ENCODE measurements at regions not wholly inside any gene's neighbourhood (a gene's known extent, or its start where the extent isn't known, plus 50 kb on each side); places are given as distances from the start of the nearest gene placed in this dataset.

GRCh38 chr9:82511626-82512025 lies 523.1 kb downstream of the SPATA31D1 start:
- Histone ChIP-seq H3K9me3 (peaks cover 0 to 6% of the 10 kb centered on the region in 2 donors), H3K27me3 (no peaks in the 10 kb centered on the region), H3K4me3 (no peak overlapping the region), H3K36me3 (no peaks in the 10 kb centered on the region), H3K27ac (no peak overlapping the region), H3K4me1 (peaks cover 0 to 24% of the 10 kb centered on the region in 2 donors)
- no peak for DNase-seq (ENCODE audit: low spot score)
- TF ChIP-seq, protein P1, sequence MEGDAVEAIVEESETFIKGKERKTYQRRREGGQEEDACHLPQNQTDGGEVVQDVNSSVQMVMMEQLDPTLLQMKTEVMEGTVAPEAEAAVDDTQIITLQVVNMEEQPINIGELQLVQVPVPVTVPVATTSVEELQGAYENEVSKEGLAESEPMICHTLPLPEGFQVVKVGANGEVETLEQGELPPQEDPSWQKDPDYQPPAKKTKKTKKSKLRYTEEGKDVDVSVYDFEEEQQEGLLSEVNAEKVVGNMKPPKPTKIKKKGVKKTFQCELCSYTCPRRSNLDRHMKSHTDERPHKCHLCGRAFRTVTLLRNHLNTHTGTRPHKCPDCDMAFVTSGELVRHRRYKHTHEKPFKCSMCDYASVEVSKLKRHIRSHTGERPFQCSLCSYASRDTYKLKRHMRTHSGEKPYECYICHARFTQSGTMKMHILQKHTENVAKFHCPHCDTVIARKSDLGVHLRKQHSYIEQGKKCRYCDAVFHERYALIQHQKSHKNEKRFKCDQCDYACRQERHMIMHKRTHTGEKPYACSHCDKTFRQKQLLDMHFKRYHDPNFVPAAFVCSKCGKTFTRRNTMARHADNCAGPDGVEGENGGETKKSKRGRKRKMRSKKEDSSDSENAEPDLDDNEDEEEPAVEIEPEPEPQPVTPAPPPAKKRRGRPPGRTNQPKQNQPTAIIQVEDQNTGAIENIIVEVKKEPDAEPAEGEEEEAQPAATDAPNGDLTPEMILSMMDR (IDR thresholded peaks at IDR 0.05): no peak

DNA sequence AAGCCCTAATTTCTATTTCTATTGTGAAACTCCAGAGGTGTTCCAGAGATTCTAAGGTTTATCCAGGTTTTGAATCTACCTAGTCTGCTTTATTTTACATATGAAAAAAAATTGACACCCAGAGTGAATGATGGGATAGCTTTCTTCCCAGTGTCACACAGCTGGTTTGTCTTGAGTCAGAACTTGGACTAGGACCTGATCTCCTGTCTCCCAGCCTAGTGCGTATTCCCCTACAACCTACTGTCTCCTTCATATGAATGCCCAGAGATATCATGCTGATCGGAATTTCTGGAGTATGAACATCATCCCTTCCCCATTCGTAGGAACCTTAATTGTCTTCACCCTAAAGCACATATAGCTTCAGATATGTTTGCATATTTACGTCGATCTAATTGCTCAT lies 524.2 kb downstream of the SPATA31D1 start:
- H3K36me3 ChIP-seq: no peaks in the 10 kb centered on the region
- H3K27ac ChIP-seq: peak overlapping the region in 1 of 2 donors; percentile 19
- no peaks in the 10 kb centered on the region for H3K27me3 ChIP-seq
- H3K4me1 ChIP-seq: peaks cover 0 to 24% of the 10 kb centered on the region in 2 donors
- TF ChIP-seq, protein P1 (IDR thresholded peaks at IDR 0.05): no peak
- H3K4me3 ChIP-seq: no peak overlapping the region
- DNase-seq (ENCODE audit: low spot score): no peak
- no peaks in the 10 kb centered on the region for H3K9me3 ChIP-seq

GRCh38 chr9:82513242-82513751 lies 524.7 kb downstream of the SPATA31D1 start:
- H3K4me1 ChIP-seq: peaks cover 0 to 24% of the 10 kb centered on the region in 2 donors
- H3K36me3 ChIP-seq: no peaks in the 10 kb centered on the region
- no peak for DNase-seq (ENCODE audit: low spot score)
- H3K9me3 ChIP-seq: no peaks in the 10 kb centered on the region
- TF ChIP-seq, protein P1 (IDR thresholded peaks at IDR 0.05): no peak
- H3K27ac ChIP-seq: peak overlapping the region in 1 of 2 donors; percentile 19
- H3K27me3 ChIP-seq: no peaks in the 10 kb centered on the region
- H3K4me3 ChIP-seq: no peak overlapping the region

DNA sequence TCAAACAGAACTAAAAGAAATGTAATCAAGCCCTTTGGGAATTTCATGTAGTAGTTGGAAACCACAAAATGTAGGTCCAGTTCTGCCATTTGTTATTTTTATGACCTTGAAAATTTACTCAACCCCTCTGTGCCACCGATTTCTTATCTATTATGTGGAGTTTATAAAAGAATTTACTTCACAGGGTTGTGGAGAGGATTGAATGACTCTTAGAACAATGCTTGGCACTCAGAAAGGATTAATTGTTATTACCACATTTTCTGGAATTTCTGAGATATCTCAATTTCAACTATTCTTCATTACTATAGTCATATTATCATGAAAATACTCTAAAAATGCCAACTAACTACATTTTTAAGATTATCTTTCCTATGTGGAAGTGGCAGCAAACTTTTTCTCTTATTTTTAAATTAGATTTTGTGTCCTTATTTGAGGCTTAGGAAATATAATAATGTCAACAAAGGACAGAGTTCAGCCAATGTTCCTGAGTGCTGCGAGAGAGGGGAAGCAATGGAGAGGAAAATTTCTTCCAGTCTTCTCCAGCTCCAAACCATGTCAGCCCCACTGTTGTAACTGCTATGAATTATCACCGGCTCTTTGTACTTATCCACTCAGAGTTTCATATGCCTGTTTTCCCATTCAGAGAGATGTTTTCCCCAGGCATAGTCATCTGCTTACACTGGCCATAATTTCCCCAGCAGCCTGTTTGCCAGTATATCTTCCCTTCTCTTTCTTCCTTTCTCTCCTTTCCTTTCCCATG lies 525.6 kb downstream of the SPATA31D1 start:
- Histone ChIP-seq H3K4me1 (peaks cover 0 to 24% of the 10 kb centered on the region in 2 donors), H3K36me3 (no peaks in the 10 kb centered on the region), H3K9me3 (no peaks in the 10 kb centered on the region), H3K4me3 (no peak overlapping the region), H3K27me3 (no peaks in the 10 kb centered on the region), H3K27ac (no peak overlapping the region)
- TF ChIP-seq, protein P1 (IDR thresholded peaks at IDR 0.05): no peak
- no peak for DNase-seq (ENCODE audit: low spot score)

- Histone ChIP-seq H3K36me3 (no peaks in the 10 kb centered on the region), H3K27me3 (no peaks in the 10 kb centered on the region), H3K4me1 (peaks cover 0 to 16% of the 10 kb centered on the region in 2 donors), H3K4me3 (no peak overlapping the region), H3K9me3 (no peaks in the 10 kb centered on the region), H3K27ac (no peak overlapping the region)
- TF ChIP-seq, protein P1 (IDR thresholded peaks at IDR 0.05): no peak
- DNase-seq (ENCODE audit: low spot score): no peak
These were observed 530.3 kb downstream of the SPATA31D1 start for GRCh38 chr9:82518868-82519267.

Measured in right atrium auricular region (tissue), 2 donors.